Skeletal muscle tissue (tissue), 3 donors: ENCODE measurements at regions not wholly inside any gene's neighbourhood (a gene's known extent, or its start where the extent isn't known, plus 50 kb on each side); places are given as distances from the start of the nearest gene placed in this dataset.

Experiments used
- H3K27ac ChIP-seq: one replicate; pipeline ENCODE4 v1.7.0; 2013; ENCODE audit warnings: mild to moderate bottlenecking, low read depth, low read length, inconsistent platforms
- H3K27me3 ChIP-seq, 3 donors: one replicate each; pipeline ENCODE4 v1.7.0; 2013; ENCODE audit warnings: low read length in 3 of 3; ENCODE audit not compliant: control insufficient read depth in 3 of 3, insufficient read depth in 3 of 3
- H3K36me3 ChIP-seq, 3 donors: one replicate each; pipeline ENCODE4 v1.7.0; 2013; ENCODE audit warnings: low read length in 3 of 3; ENCODE audit not compliant: control insufficient read depth in 3 of 3, insufficient read depth in 3 of 3
- H3K4me1 ChIP-seq, 3 donors: one replicate each; pipeline ENCODE4 v1.7.0; 2013; ENCODE audit warnings: low read length in 3 of 3, mild to moderate bottlenecking in 3 of 3; ENCODE audit not compliant: control insufficient read depth in 3 of 3, insufficient read depth in 3 of 3
- H3K4me3 ChIP-seq, 3 donors: one replicate each; pipeline ENCODE4 v1.7.0; 2013; ENCODE audit warnings: low read length in 3 of 3
- H3K9ac ChIP-seq, 3 donors: one replicate each; pipeline ENCODE4 v1.7.0; 2013; ENCODE audit warnings: low read length in 3 of 3, mild to moderate bottlenecking in 3 of 3, moderate library complexity in 2 of 3, low read depth in 1 of 3
- H3K9me3 ChIP-seq, 3 donors: one replicate each; pipeline ENCODE4 v1.7.0; 2013; ENCODE audit warnings: low read length in 3 of 3; ENCODE audit not compliant: control insufficient read depth in 3 of 3
- donor health status: Osteomylitis.

DNA sequence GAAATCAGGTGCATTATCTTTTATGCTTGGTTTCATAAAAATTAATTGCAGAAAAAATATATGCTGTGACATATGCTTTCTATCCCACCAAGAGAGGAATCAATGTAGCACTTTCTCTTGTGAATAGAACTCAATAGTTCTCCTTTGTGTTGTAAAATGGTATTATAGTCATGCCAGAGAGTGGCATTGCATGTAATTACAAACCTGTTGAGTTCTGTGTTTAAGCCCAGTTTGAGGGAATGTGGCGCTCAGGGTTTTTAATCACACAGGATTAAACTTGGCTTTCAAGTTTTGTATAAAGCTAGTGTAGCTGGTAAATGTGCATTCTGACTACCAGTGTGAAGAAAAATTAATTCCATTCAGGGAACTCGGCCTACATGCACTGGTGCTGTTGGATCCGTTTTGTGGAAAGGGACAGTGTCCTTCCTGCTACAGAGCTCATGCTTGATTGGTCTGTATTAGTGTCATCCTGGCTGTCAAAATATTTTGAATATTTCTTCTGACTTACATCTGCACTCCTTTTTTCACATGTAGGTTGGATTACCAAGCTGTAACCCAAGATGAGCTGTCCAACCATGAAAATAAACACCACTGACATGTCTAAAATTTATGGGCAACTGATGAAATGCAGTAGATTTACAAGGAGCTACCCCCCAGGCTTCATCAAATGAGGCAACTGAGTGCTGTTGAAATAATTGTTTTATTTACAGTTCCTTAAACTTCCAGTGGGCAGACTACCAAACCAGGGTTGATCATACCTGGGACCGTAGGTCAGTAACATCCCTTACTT lies 80.3 kb downstream of the SLC4A3 start:
- Histone ChIP-seq H3K9me3 (no peaks in the 10 kb centered on the region), H3K27ac (peak overlapping the region; percentile 36), H3K4me1 (peaks cover 56 to 60% (median 60%) of the 10 kb centered on the region in 3 donors), H3K36me3 (no peaks in the 10 kb centered on the region), H3K4me3 (no peak overlapping the region), H3K27me3 (no peaks in the 10 kb centered on the region), H3K9ac (no peak overlapping the region)

DNA sequence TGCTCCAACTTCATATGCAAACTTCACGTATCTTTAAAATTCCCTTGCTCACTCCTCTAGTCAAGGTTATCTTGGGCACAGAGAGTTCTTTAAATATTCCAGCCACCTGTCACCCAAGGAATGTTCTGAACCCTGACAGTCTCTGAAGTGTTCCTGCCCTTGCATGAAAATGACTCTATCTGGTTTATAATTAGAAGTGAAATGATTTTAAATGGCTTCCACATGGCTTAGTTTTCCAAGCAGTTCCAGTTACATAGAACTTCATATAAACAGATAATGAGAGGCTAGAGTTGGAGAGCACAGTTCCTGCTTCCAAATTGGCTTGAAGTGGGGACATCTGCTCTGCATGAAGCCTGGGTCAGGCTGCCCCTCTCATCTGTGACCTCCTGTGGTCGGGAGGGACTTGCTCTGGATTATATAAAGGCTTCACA lies 81.9 kb downstream of the SLC4A3 start:
- Histone ChIP-seq H3K4me1 (peaks cover 39 to 44% (median 43%) of the 10 kb centered on the region in 3 donors), H3K27me3 (no peaks in the 10 kb centered on the region), H3K4me3 (no peak overlapping the region), H3K27ac (peak overlapping the region; percentile 74), H3K36me3 (no peaks in the 10 kb centered on the region), H3K9ac (peak overlapping the region in 1 of 3 donors; percentile 5), H3K9me3 (no peaks in the 10 kb centered on the region)

DNA sequence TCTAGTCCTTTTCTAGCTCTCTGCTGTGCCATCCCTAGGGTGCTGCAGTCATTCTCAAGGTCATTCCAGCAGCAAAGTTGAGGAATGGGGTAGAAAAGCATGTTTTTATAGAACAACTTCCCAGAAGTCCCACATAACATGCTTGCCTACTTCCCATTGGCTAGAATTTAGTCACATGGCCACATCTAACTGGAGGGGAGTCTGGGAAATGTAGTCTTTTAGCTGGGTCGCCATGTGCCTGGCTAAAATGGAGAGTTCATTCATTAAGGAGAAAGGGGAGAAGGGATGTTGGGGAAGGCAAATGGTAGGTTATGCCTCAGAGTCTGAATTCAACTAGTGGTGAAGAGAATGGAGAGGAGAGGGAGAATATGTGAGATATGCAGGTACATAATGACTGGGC lies 85.7 kb downstream of the SLC4A3 start:
- peak overlapping the region in 1 of 3 donors; percentile 1 for H3K4me3 ChIP-seq
- no peaks in the 10 kb centered on the region for H3K27me3 ChIP-seq
- H3K4me1 ChIP-seq: peaks cover 10 to 14% (median 13%) of the 10 kb centered on the region in 3 donors
- no peak overlapping the region for H3K9ac ChIP-seq
- no peaks in the 10 kb centered on the region for H3K36me3 ChIP-seq
- H3K9me3 ChIP-seq: no peaks in the 10 kb centered on the region
- H3K27ac ChIP-seq: no peak overlapping the region

DNA sequence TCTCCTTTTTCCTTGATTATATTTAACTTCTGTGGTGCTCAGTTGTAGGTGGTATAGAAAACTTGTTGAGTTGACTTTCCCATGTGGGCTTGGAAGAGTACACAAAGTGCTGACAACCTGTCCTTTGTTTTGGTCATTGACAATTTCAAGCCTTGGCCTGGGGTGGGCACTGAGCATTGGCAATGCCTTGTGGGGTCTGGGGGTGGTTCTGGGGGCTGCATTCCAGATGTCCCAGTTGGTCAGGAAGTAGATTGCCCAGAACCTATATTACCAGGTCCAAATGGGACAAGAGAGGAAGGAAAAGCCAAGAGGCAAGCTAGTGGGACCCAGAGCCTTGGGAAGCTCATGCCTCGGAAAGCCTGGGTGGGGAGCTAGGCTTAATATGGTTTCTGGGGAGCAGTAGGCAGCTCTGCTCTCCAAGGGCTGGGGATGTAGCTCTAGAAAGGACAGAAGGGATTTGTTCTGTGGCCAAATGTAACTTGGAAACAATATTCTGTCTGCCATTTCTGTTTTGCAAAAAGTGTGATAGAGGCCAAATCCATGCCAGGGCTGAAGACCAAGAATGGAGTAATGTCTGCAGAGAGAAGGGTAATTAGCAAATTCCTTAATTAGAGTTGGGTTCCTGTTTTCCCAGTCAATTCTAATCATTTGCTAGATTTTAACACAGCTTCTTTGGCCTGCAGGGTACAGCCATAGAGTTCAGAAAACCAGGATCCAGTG lies 87.4 kb downstream of the SLC4A3 start:
- Histone ChIP-seq H3K27ac (no peak overlapping the region), H3K4me3 (no peak overlapping the region), H3K36me3 (no peaks in the 10 kb centered on the region), H3K9ac (no peak overlapping the region), H3K27me3 (no peaks in the 10 kb centered on the region), H3K4me1 (no peaks in the 10 kb centered on the region), H3K9me3 (no peaks in the 10 kb centered on the region)

DNA sequence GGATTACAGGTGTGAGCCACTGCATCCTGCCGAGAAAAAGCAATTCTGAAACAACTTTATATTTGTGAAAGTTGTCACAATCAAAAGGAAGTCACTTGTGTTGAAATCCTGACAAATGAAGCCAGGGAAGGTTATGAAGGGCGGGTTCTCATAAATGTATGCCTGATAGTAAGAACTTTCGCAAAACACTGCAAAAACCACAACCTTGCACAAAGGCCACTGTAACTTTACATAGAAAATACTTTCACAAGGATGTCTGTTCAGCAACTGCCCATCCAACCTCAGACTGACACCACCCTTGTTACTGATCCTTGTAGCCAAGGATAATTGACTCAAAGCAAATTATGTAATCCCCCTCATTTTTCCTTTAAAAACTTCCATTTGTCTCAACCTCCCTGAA lies 90.6 kb downstream of the SLC4A3 start:
- Histone ChIP-seq H3K36me3 (no peaks in the 10 kb centered on the region), H3K27me3 (no peaks in the 10 kb centered on the region), H3K4me3 (no peak overlapping the region), H3K4me1 (peaks cover 0 to 3% (median 0%) of the 10 kb centered on the region in 3 donors), H3K9me3 (no peaks in the 10 kb centered on the region), H3K27ac (no peak overlapping the region), H3K9ac (no peak overlapping the region)

DNA sequence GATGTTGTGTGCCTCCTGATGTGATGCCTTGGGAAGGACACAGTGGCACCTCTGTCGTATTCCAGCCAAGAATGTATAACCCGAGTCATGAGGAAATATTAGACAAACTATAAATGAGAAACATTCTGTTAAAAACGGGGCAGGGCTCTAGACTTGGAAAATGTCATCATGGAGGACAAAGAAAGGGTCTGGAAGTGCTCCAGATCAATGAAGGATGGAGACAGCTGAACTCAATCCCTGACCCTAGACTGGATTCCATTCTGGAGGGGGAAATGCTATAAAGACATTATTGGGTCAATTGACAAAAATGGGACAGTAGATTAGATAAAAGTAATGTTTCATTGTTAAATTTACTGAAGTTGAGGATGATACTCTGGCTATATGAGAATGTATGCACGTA lies 92.1 kb downstream of the SLC4A3 start:
- Histone ChIP-seq H3K4me1 (peaks cover 0 to 3% (median 0%) of the 10 kb centered on the region in 3 donors), H3K9ac (no peak overlapping the region), H3K27ac (no peak overlapping the region), H3K4me3 (no peak overlapping the region), H3K36me3 (no peaks in the 10 kb centered on the region), H3K27me3 (no peaks in the 10 kb centered on the region), H3K9me3 (no peaks in the 10 kb centered on the region)

DNA sequence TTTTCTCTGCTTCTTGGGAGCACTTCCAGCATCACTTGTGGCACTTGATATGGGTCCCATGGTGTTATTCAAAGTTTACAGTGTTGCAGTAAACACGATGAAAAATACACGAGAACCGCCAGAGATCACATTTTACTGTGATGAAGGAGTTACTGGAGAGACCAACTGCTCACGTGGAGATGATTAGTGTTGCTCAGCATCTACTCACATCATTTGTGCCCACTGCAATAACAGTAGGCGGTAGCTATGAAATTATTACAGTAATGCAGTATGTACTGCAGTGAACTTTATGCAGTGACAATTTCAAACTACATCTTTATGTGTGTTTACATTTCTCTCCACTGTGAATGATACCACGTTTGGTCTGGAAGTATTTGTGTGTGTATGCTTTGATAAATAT lies 93.5 kb downstream of the SLC4A3 start:
- H3K27ac ChIP-seq: no peak overlapping the region
- no peak overlapping the region for H3K9ac ChIP-seq
- H3K27me3 ChIP-seq: no peaks in the 10 kb centered on the region
- H3K4me1 ChIP-seq: peaks cover 0 to 3% (median 0%) of the 10 kb centered on the region in 3 donors
- H3K9me3 ChIP-seq: no peaks in the 10 kb centered on the region
- H3K4me3 ChIP-seq: no peak overlapping the region
- H3K36me3 ChIP-seq: no peaks in the 10 kb centered on the region

DNA sequence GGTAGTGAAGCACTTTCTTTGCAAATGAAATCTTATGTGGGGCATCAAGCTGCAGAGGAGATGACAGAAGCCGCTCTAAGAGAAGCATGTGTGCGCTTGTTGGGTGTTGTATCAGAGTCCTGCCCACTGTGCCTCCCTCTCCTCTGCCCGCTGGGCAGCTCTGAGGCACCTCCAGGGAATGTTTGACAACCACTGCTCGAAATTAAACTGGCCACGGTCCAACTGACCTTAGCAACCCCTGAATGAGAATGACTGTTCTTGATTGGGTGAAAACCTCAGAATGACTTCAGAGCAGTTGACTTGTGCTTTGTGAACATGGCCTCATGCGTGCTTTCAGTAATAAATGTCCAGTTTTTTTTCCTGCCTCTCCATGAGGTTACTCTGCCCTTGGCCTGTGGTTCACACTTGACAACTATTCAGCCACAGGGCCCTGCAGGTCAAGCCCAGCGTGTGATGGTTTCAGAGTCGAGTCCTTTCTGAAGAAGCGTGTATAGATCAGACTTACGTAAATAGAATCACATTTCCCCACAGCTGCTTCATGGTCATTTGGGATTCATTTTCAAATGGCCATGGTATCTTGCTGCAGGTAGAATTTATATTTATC lies 94.9 kb downstream of the SLC4A3 start:
- Histone ChIP-seq H3K9ac (no peak overlapping the region), H3K4me1 (peaks cover 0 to 3% (median 0%) of the 10 kb centered on the region in 3 donors), H3K36me3 (no peaks in the 10 kb centered on the region), H3K9me3 (no peaks in the 10 kb centered on the region), H3K4me3 (no peak overlapping the region), H3K27me3 (no peaks in the 10 kb centered on the region), H3K27ac (no peak overlapping the region)

DNA sequence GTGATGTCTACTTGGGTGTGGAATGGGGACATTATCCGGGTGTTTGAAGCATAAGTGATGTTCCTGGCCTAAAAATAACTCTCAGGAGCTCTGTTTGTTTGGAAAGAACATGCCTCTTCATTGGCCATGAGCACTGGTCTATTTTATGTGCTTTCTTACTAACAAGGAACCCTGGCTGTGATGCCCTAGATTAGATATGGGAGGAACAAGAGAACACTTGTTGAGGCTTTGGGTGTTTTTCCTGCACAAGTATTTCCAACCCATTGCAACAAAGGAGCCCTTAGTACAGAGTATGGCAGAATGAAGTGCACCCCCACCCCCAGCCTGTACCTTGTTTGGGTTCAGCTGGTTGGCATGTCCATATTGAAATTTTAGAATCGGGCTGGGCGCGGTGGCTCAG lies 95.9 kb downstream of the SLC4A3 start:
- Histone ChIP-seq H3K9ac (no peak overlapping the region), H3K4me3 (no peak overlapping the region), H3K4me1 (peaks cover 0 to 3% (median 0%) of the 10 kb centered on the region in 3 donors), H3K9me3 (no peaks in the 10 kb centered on the region), H3K27me3 (no peaks in the 10 kb centered on the region), H3K27ac (no peak overlapping the region), H3K36me3 (no peaks in the 10 kb centered on the region)

DNA sequence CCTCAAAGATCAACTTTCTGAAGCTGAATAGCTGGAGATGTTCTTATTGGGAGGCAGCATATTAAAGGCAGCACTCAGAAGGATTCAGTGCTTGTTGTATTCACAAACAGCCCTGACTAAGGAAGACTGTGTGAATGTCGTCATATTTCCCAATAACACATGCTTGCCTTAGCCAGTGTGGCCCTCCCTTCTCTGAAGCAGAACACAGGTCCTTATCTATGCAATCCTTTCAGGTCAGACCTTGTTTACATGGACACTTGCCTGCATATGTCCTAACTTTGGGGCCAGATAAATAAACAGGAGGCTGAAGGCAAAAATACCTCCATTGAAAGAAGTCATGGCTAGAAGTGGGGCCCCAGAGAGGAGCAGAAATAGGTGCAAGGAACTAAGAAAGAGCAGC lies 97.2 kb downstream of the SLC4A3 start:
- no peak overlapping the region for H3K9ac ChIP-seq
- no peaks in the 10 kb centered on the region for H3K9me3 ChIP-seq
- peaks cover 0 to 3% (median 0%) of the 10 kb centered on the region in 3 donors for H3K4me1 ChIP-seq
- no peaks in the 10 kb centered on the region for H3K36me3 ChIP-seq
- no peak overlapping the region for H3K27ac ChIP-seq
- no peak overlapping the region for H3K4me3 ChIP-seq
- H3K27me3 ChIP-seq: no peaks in the 10 kb centered on the region
